ENCODE measurements at regions not wholly inside any gene's neighbourhood (a gene's known extent, or its start where the extent isn't known, plus 50 kb on each side); places are given as distances from the start of the nearest gene placed in this dataset.

DNA sequence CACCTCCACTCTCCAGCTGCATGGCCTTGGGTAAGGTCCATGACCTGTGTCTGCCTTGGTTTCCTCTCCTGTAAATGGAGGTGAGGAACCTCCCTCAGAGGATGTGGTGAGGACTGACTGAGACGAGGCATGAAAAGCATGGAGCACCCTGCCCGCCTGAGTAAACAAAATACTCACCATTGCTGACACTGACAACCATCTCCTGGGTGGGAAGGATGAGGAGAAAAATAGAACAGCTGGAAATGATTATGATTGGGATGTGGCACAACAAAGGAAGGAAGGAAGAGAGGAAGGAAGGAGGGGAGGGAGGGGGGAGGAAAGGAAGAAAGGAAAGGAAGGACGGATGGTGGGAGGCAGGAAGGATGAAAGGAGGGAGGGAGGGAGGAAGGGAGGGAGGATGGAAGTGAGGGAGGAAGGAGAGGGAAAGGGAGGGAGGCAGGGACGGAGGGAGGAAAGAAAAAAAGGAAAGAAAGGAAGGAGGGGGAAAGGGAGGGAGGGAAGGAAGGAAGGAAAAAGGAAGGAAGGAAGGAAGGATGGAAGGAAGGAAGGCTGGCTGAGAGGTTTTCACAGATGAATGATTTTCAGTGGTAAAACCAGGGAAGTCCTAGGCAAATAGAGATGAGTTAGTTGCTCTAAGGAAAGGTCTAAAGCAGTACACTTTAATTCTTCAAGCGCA, 276.5 kb upstream of the XYLT1 start:
- H3K27me3 ChIP-seq (ENCODE audit: control insufficient read depth, low read length), result no peaks in the 10 kb centered on the region
- TF ChIP-seq CTCF (IDR thresholded peaks at IDR 0.05; ENCODE audit: low read depth, low read length, poor library complexity, severe bottlenecking), result no peak
- no peak for TF ChIP-seq EZH2phosphoT487 (IDR thresholded peaks at IDR 0.05; ENCODE audit: borderline replicate concordance, low read length)
- no peaks in the 10 kb centered on the region for H3K9me2 ChIP-seq (replicated peaks; ENCODE audit: control insufficient read depth, low read length)
- H3K4me1 ChIP-seq (ENCODE audit: control insufficient read depth, low read length), result no peaks in the 10 kb centered on the region
- no peak overlapping the region for H3K4me3 ChIP-seq (ENCODE audit: low read length)
- no peaks in the 10 kb centered on the region for H3K9me3 ChIP-seq (ENCODE audit: control insufficient read depth, insufficient read depth, low read length)
- H3K79me2 ChIP-seq (ENCODE audit: control insufficient read depth, low read length), result no peaks in the 10 kb centered on the region
- no peak overlapping the region for H3K4me2 ChIP-seq (ENCODE audit: low read length)
- no peaks in the 10 kb centered on the region for H4K20me1 ChIP-seq (ENCODE audit: control insufficient read depth, insufficient read depth, low read depth, low read length)
- no peak overlapping the region for H3K27ac ChIP-seq (ENCODE audit: low read depth, low read length)
- H3K36me3 ChIP-seq (ENCODE audit: control insufficient read depth, low read length), result no peaks in the 10 kb centered on the region
- no peaks in the 10 kb centered on the region for H3F3A ChIP-seq (ENCODE audit: control insufficient read depth, insufficient read depth)

- H4K20me1 ChIP-seq (ENCODE audit: control insufficient read depth, insufficient read depth, low read depth, low read length), result no peaks in the 10 kb centered on the region
- TF ChIP-seq EZH2phosphoT487 (IDR thresholded peaks at IDR 0.05; ENCODE audit: borderline replicate concordance, low read length) (no peak), CTCF (IDR thresholded peaks at IDR 0.05; ENCODE audit: low read depth, low read length, poor library complexity, severe bottlenecking) (no peak)
Observed at GRCh38 chr16:17744921-17745572, 274.3 kb upstream of the XYLT1 start.

GRCh38 chr16:17743578-17743977, 272.8 kb upstream of the XYLT1 start:
- Histone ChIP-seq H4K20me1 (ENCODE audit: control insufficient read depth, insufficient read depth, low read depth, low read length) (no peaks in the 10 kb centered on the region), H3F3A (ENCODE audit: control insufficient read depth, insufficient read depth) (no peaks in the 10 kb centered on the region), H3K4me3 (ENCODE audit: low read length) (no peak overlapping the region), H3K4me2 (ENCODE audit: low read length) (no peak overlapping the region), H3K36me3 (ENCODE audit: control insufficient read depth, low read length) (no peaks in the 10 kb centered on the region), H3K27ac (ENCODE audit: low read depth, low read length) (no peak overlapping the region), H3K27me3 (ENCODE audit: control insufficient read depth, low read length) (no peaks in the 10 kb centered on the region), H3K9me3 (ENCODE audit: control insufficient read depth, insufficient read depth, low read length) (no peaks in the 10 kb centered on the region), H3K79me2 (ENCODE audit: control insufficient read depth, low read length) (no peaks in the 10 kb centered on the region), H3K4me1 (ENCODE audit: control insufficient read depth, low read length) (no peaks in the 10 kb centered on the region), H3K9me2 (replicated peaks; ENCODE audit: control insufficient read depth, low read length) (no peaks in the 10 kb centered on the region)
- no peak for TF ChIP-seq CTCF (IDR thresholded peaks at IDR 0.05; ENCODE audit: low read depth, low read length, poor library complexity, severe bottlenecking)
- no peak for TF ChIP-seq EZH2phosphoT487 (IDR thresholded peaks at IDR 0.05; ENCODE audit: borderline replicate concordance, low read length)

More at GRCh38 chr16:17744921-17745572, 274.3 kb upstream of the XYLT1 start:
- H3K27me3 ChIP-seq (ENCODE audit: control insufficient read depth, low read length), result no peaks in the 10 kb centered on the region
- H3K27ac ChIP-seq (ENCODE audit: low read depth, low read length), result no peak overlapping the region
- H3K4me1 ChIP-seq (ENCODE audit: control insufficient read depth, low read length), result no peaks in the 10 kb centered on the region
- H3K36me3 ChIP-seq (ENCODE audit: control insufficient read depth, low read length), result no peaks in the 10 kb centered on the region
- H3K4me2 ChIP-seq (ENCODE audit: low read length), result no peak overlapping the region
- H3F3A ChIP-seq (ENCODE audit: control insufficient read depth, insufficient read depth), result no peaks in the 10 kb centered on the region
- H3K9me2 ChIP-seq (replicated peaks; ENCODE audit: control insufficient read depth, low read length), result no peaks in the 10 kb centered on the region
- H3K4me3 ChIP-seq (ENCODE audit: low read length), result no peak overlapping the region
- H3K9me3 ChIP-seq (ENCODE audit: control insufficient read depth, insufficient read depth, low read length), result no peaks in the 10 kb centered on the region
- no peaks in the 10 kb centered on the region for H3K79me2 ChIP-seq (ENCODE audit: control insufficient read depth, low read length)
